H1 (cell line): ENCODE measurements at regions not wholly inside any gene's neighbourhood (a gene's known extent, or its start where the extent isn't known, plus 50 kb on each side); places are given as distances from the start of the nearest gene placed in this dataset.
A peak's percentile ranks its signal among the peaks of the same experiment; 100 is the strongest.

Experiments
- CTCF ChIA-PET: fragments of 300-600 bp; sonication (Branson Sonifier 250); formaldehyde crosslinking; loops from one replicate; lab custom pipeline; 2021; ENCODE audit not compliant: partially characterized antibody; lab: Charles Lee
- POLR2A ChIA-PET: fragments of 300-600 bp; sonication (Branson Sonifier 250); formaldehyde crosslinking; loops from one replicate; lab custom pipeline; 2021; ENCODE audit warnings: inconsistent platforms; ENCODE audit not compliant: partially characterized antibody; lab: Charles Lee
- DNase-seq, 2 experiments: peaks; one replicate each; pipeline versions ENCODE4 v3.0.0 to v3.0.0-alpha.2; 2010 to 2022; ENCODE audit warnings: low spot score in 2 of 2, low read depth in 1 of 2, mixed read lengths in 1 of 2
- FAIRE-seq: peaks from 2 replicates; lab custom pipeline; 2011; peaks lifted over from hg19 to GRCh38; lab: Jason Lieb, UNC
- H2AFZ ChIP-seq: 2 replicates; pipeline ENCODE4 v1.8.1; 2012; ENCODE audit warnings: low read length, inconsistent platforms
- H2AK5ac ChIP-seq: 2 replicates; pipeline ENCODE4 v1.6.1; 2013; ENCODE audit warnings: low read depth, low read length
- H2BK120ac ChIP-seq: replicated peaks from 2 replicates; pipeline ENCODE3; 2013; ENCODE audit warnings: low read depth, low read length, inconsistent platforms
- H2BK12ac ChIP-seq: 2 replicates; pipeline ENCODE4 v1.6.1; 2013; ENCODE audit warnings: low read depth, low read length
- H2BK15ac ChIP-seq: 2 replicates; pipeline ENCODE4 v1.6.1; 2013; ENCODE audit warnings: low read length
- H2BK20ac ChIP-seq: 2 replicates; pipeline ENCODE4 v1.6.1; 2013; ENCODE audit warnings: low read length
- H2BK5ac ChIP-seq: 2 replicates; pipeline ENCODE4 v1.6.1; 2013; ENCODE audit warnings: low read depth, low read length
- H3K14ac ChIP-seq: 2 replicates; pipeline ENCODE4 v1.6.1; 2013; ENCODE audit warnings: inconsistent platforms; ENCODE audit not compliant: insufficient read length
- H3K18ac ChIP-seq: 2 replicates; pipeline ENCODE4 v1.6.1; 2013; ENCODE audit warnings: low read length; ENCODE audit errors: extremely low read depth
- H3K23ac ChIP-seq: 2 replicates; pipeline ENCODE4 v1.6.1; 2013; ENCODE audit warnings: inconsistent platforms; ENCODE audit not compliant: insufficient read length
- H3K23me2 ChIP-seq: 2 replicates; pipeline ENCODE4 v1.6.1; 2013; ENCODE audit warnings: low read depth, low read length
- H3K27ac ChIP-seq: 2 replicates; pipeline ENCODE4 v1.6.1; 2011; ENCODE audit warnings: low read depth, low read length, inconsistent platforms
- H3K27me3 ChIP-seq, 4 experiments: replicated peaks in 1 of 4; 1 replicate in 1 of 4; 2 replicates in 3 of 4; pipeline versions ENCODE4 v1.6.1 to v1.8.1; 2011 to 2013; ENCODE audit warnings: low read length in 3 of 4, mild to moderate bottlenecking in 3 of 4, inconsistent platforms in 2 of 4, mixed read lengths in 2 of 4, moderate library complexity in 1 of 4; ENCODE audit not compliant: control insufficient read depth in 3 of 4, insufficient read depth in 3 of 4; ENCODE audit errors: extremely low read depth in 1 of 4
- H3K36me3 ChIP-seq, 4 experiments: 2 replicates each; pipeline versions ENCODE4 v1.6.1 to v1.8.1; 2011 to 2013; ENCODE audit warnings: mild to moderate bottlenecking in 4 of 4, low read length in 3 of 4, moderate library complexity in 2 of 4, control low read depth in 1 of 4, inconsistent platforms in 1 of 4; ENCODE audit not compliant: insufficient read depth in 4 of 4, control insufficient read depth in 2 of 4
- H3K4ac ChIP-seq: replicated peaks from 2 replicates; pipeline ENCODE3; 2013; ENCODE audit warnings: low read length, low read depth, mixed read lengths, inconsistent platforms; ENCODE audit not compliant: insufficient read length
- H3K4me1 ChIP-seq, 4 experiments: replicated peaks in 1 of 4; 1 replicate in 1 of 4; 2 replicates in 3 of 4; pipeline versions ENCODE4 v1.6.1 to v1.8.1; 2011 to 2013; ENCODE audit warnings: low read length in 3 of 4, inconsistent platforms in 2 of 4, mixed read lengths in 1 of 4; ENCODE audit not compliant: insufficient read depth in 4 of 4, control insufficient read depth in 3 of 4
- H3K4me2 ChIP-seq, 2 experiments: 2 replicates each; pipeline versions ENCODE4 v1.6.1 to v1.8.1; 2011 to 2013; ENCODE audit warnings: low read depth in 2 of 2, low read length in 2 of 2, control low read depth in 1 of 2, inconsistent platforms in 1 of 2, mild to moderate bottlenecking in 1 of 2; ENCODE audit not compliant: insufficient read depth in 1 of 2
- H3K4me3 ChIP-seq, 4 experiments: fragments of 200-600, 300-600 bp in 1 of 4; sonication (generic), shearing (Covaris generic), sonication (Bioruptor Twin) in 1 of 4; 2 replicates each; pipeline versions ENCODE4 v1.5.1 to v1.8.1; 2011 to 2016; ENCODE audit warnings: low read length in 4 of 4, low read depth in 3 of 4, control low read depth in 2 of 4, inconsistent platforms in 2 of 4, mild to moderate bottlenecking in 2 of 4, mixed read lengths in 1 of 4, moderate library complexity in 1 of 4; ENCODE audit not compliant: insufficient read depth in 2 of 4; ENCODE audit errors: extremely low read depth in 1 of 4
- H3K56ac ChIP-seq: replicated peaks from 2 replicates; pipeline ENCODE3; 2013; ENCODE audit warnings: low read depth, mild to moderate bottlenecking, mixed read lengths, low read length, inconsistent platforms; ENCODE audit not compliant: insufficient read length
- H3K79me1 ChIP-seq: 2 replicates; pipeline ENCODE4 v1.6.1; 2013; ENCODE audit warnings: low read depth, low read length, control low read depth
- H3K79me2 ChIP-seq, 2 experiments: 2 replicates each; pipeline versions ENCODE4 v1.6.1 to v1.8.1; 2012 to 2013; ENCODE audit warnings: low read length in 2 of 2, mild to moderate bottlenecking in 2 of 2, inconsistent platforms in 1 of 2; ENCODE audit not compliant: insufficient read depth in 2 of 2, control insufficient read depth in 1 of 2
- H3K9ac ChIP-seq, 4 experiments: replicated peaks in 1 of 4; 1 replicate in 1 of 4; 2 replicates in 3 of 4; pipeline versions ENCODE4 v1.6.1 to v1.8.1; 2011 to 2013; ENCODE audit warnings: low read depth in 3 of 4, low read length in 3 of 4, control low read depth in 2 of 4, mild to moderate bottlenecking in 2 of 4, moderate library complexity in 2 of 4, inconsistent platforms in 1 of 4; ENCODE audit errors: extremely low read depth in 1 of 4
- H3K9me3 ChIP-seq, 2 experiments: 2 replicates each; pipeline versions ENCODE4 v1.6.1 to v1.8.1; 2012 to 2013; ENCODE audit warnings: mild to moderate bottlenecking in 2 of 2, moderate library complexity in 2 of 2, control low read depth in 1 of 2, inconsistent platforms in 1 of 2, low read depth in 1 of 2, low read length in 1 of 2, mixed read lengths in 1 of 2; ENCODE audit not compliant: insufficient read depth in 2 of 2
- H4K20me1 ChIP-seq, 2 experiments: replicated peaks in 1 of 2; 2 replicates each; pipeline versions ENCODE3 to v1.8.1; 2011 to 2013; ENCODE audit warnings: inconsistent platforms in 2 of 2, low read length in 2 of 2, mild to moderate bottlenecking in 1 of 2; ENCODE audit not compliant: insufficient read depth in 2 of 2, control insufficient read depth in 1 of 2
- H4K5ac ChIP-seq: 2 replicates; pipeline ENCODE4 v1.6.1; 2013; ENCODE audit warnings: low read length, low read depth, mixed read lengths, inconsistent platforms; ENCODE audit not compliant: insufficient read length
- H4K8ac ChIP-seq: 2 replicates; pipeline ENCODE4 v1.8.0; 2013; ENCODE audit warnings: mild to moderate bottlenecking, moderate library complexity, low read length, inconsistent platforms; ENCODE audit not compliant: insufficient read depth; ENCODE audit errors: extremely low read depth
- H4K91ac ChIP-seq: replicated peaks from 2 replicates; pipeline ENCODE3; 2013; ENCODE audit warnings: low read length, mixed read lengths, inconsistent platforms; ENCODE audit not compliant: insufficient read length
- BACH1 ChIP-seq: IDR thresholded peaks from 2 replicates; pipeline ENCODE4 v1.6.1; 2012; ENCODE audit warnings: low read length, improper control_type of control experiment
- CEBPB ChIP-seq: IDR thresholded peaks from 2 replicates; pipeline ENCODE4 v1.6.1; 2012; ENCODE audit warnings: low read depth, low read length
- EGR1 ChIP-seq: IDR thresholded peaks from 2 replicates; pipeline ENCODE4 v1.6.1; 2011; ENCODE audit warnings: low read depth, low read length, borderline replicate concordance
- JUND ChIP-seq: IDR thresholded peaks from 2 replicates; pipeline ENCODE4 v1.6.1; 2011; ENCODE audit warnings: mild to moderate bottlenecking, improper control_type of control experiment, low read length
- KDM1A ChIP-seq: fragments of 200-600, 300-600 bp; sonication (generic); IDR thresholded peaks from 2 replicates; pipeline ENCODE4 v1.7.1; 2016; ENCODE audit warnings: mild to moderate bottlenecking, low read length, borderline replicate concordance
- PHF8 ChIP-seq: fragments of 200-600 bp; sonication (generic); conservative IDR thresholded peaks from 2 replicates; pipeline ENCODE4 v1.7.1; 2012; ENCODE audit warnings: low read depth, mild to moderate bottlenecking, inconsistent platforms, low read length, moderate library complexity
- RAD21 ChIP-seq, 2 experiments: IDR thresholded peaks in 1 of 2; conservative IDR thresholded peaks in 1 of 2; 2 replicates each; pipeline ENCODE4 v1.6.1; 2011; ENCODE audit warnings: low read depth in 2 of 2, low read length in 2 of 2, improper control_type of control experiment in 1 of 2, inconsistent platforms in 1 of 2, mild to moderate bottlenecking in 1 of 2, moderate library complexity in 1 of 2
- TAF1 ChIP-seq: IDR thresholded peaks from 2 replicates; pipeline ENCODE4 v1.6.1; 2011; ENCODE audit warnings: mild to moderate bottlenecking, low read depth, low read length
- TEAD4 ChIP-seq: IDR thresholded peaks from 2 replicates; pipeline ENCODE4 v1.6.1; 2012; ENCODE audit warnings: low read depth, low read length, inconsistent platforms, mixed read lengths
- YY1 ChIP-seq: IDR thresholded peaks from 2 replicates; pipeline ENCODE4 v1.6.1; 2011; ENCODE audit warnings: low read depth, mild to moderate bottlenecking, low read length
- WGBS, 2 experiments: shearing (Covaris generic) in 1 of 2; methylation state at CpG; one replicate each; pipeline versions ENCODE4 v1.1.6 to v1.1.7; 2013 to 2015; ENCODE audit warnings: low lambda C conversion rate in 2 of 2, mixed read lengths in 2 of 2, inconsistent platforms in 1 of 2, low coverage in 1 of 2, missing lambda C conversion rate in 1 of 2; ENCODE audit not compliant: insufficient replicate concordance in 2 of 2, insufficient coverage in 1 of 2, insufficient read length in 1 of 2; ENCODE audit errors: extremely low coverage in 1 of 2, missing lambda C conversion rate in 1 of 2; 5-methylcytosine and 5-hydroxymethylcytosine counted together
- TF ChIP-seq, protein P1 (sequence below), 3 experiments: IDR thresholded peaks; 1 replicate in 2 of 3; 2 replicates in 1 of 3; pipeline versions ENCODE4 v1.5.1 to v1.6.1; 2011; ENCODE audit warnings: low read length in 3 of 3, mild to moderate bottlenecking in 3 of 3, inconsistent platforms in 2 of 3, low read depth in 1 of 3, moderate library complexity in 1 of 3; ENCODE audit not compliant: insufficient read depth in 1 of 3; ENCODE audit errors: control extremely low read depth in 1 of 3

DNA sequence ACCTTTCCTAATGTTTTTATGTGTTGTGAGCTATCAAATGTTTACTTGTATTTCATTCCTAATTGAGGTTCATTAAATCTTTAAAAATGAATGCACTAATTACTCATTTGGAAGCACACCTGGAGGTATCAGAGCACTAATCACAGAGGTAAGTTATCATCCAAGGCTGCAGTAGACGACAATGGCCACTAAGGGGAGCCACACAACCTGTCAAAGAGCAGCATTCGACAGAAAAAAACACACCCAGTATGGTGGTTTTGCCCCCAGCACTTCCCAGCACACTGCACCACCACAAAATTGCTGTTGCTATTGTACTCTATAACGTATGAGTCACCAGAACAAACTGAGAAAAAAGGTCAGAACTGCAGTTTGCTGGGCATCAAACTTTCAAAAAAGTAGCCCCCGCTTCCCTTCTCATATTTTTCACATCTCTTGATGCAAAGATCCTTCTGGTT is 205.9 kb upstream of the IGF1R start:
- H2BK20ac ChIP-seq, result no peak overlapping the region
- no peak overlapping the region for H3K27ac ChIP-seq
- H3K79me1 ChIP-seq, result no peaks in the 10 kb centered on the region
- H4K91ac ChIP-seq, result no peak overlapping the region
- no peaks in the 10 kb centered on the region; a peak in 1 of 7 replicates for H3K27me3 ChIP-seq
- no peak overlapping the region for H3K4me2 ChIP-seq
- FAIRE-seq, result peak; percentile 95
- no peaks in the 10 kb centered on the region for H3K36me3 ChIP-seq
- no peak overlapping the region for H2AFZ ChIP-seq
- H4K20me1 ChIP-seq, result peaks cover 0 to 2% of the 10 kb centered on the region in 2 experiments
- H3K4ac ChIP-seq, result no peak overlapping the region
- TF ChIP-seq BACH1 (no peak), JUND (peak; percentile 44; the same call in 1 of the 2 replicates), YY1 (peak; percentile 74; the same call in 1 of the 2 replicates), KDM1A (no peak), RAD21 (IDR thresholded peaks at IDR 0.05 in 1 of 2, conservative IDR thresholded peaks at IDR 0.05 in 1 of 2; ENCODE audit: low read depth in 2 of 2, low read length in 2 of 2) (peak; percentile 93 to 95), EGR1 (no peak), PHF8 (no peak), TEAD4 (no peak), CEBPB (no peak), TAF1 (no peak)
- TF ChIP-seq, protein P1, sequence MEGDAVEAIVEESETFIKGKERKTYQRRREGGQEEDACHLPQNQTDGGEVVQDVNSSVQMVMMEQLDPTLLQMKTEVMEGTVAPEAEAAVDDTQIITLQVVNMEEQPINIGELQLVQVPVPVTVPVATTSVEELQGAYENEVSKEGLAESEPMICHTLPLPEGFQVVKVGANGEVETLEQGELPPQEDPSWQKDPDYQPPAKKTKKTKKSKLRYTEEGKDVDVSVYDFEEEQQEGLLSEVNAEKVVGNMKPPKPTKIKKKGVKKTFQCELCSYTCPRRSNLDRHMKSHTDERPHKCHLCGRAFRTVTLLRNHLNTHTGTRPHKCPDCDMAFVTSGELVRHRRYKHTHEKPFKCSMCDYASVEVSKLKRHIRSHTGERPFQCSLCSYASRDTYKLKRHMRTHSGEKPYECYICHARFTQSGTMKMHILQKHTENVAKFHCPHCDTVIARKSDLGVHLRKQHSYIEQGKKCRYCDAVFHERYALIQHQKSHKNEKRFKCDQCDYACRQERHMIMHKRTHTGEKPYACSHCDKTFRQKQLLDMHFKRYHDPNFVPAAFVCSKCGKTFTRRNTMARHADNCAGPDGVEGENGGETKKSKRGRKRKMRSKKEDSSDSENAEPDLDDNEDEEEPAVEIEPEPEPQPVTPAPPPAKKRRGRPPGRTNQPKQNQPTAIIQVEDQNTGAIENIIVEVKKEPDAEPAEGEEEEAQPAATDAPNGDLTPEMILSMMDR (IDR thresholded peaks at IDR 0.05; ENCODE audit: control extremely low read depth in 1 of 3, insufficient read depth in 1 of 3, low read depth in 1 of 3, low read length in 3 of 3), result peak; percentile 58 to 88 (median 81)
- no peak overlapping the region for H2AK5ac ChIP-seq
- peaks cover 7 to 14% of the 10 kb centered on the region in 2 experiments; a peak in 3 of 4 replicates for H3K9me3 ChIP-seq
- H2BK12ac ChIP-seq, result no peak overlapping the region
- no peak overlapping the region for H4K5ac ChIP-seq
- no peak overlapping the region for H3K56ac ChIP-seq
- no peak overlapping the region for H3K14ac ChIP-seq
- no peak overlapping the region for H2BK15ac ChIP-seq
- no peak overlapping the region for H3K4me3 ChIP-seq
- no peak overlapping the region for H3K23ac ChIP-seq
- WGBS, 2 experiments, result 17% methylated on average over 4 of the region's 4 CpGs; no CpG with 5 or more reads in 1 of the 2 experiments
- no peak overlapping the region for H3K9ac ChIP-seq
- H2BK5ac ChIP-seq, result no peak overlapping the region
- ChIA-PET POLR2A (no interaction called here), CTCF (interaction anchor here (0.6 to 7.1 kb wide), 31 partner anchors 9 to 770 kb away, joined by 3 to 66 read pairs (median 3); no protein-coding TSS in a partner anchor)
- H3K79me2 ChIP-seq, result no peaks in the 10 kb centered on the region
- H4K8ac ChIP-seq, result no peak overlapping the region
- H3K4me1 ChIP-seq, result no peaks in the 10 kb centered on the region
- no peak overlapping the region for H3K18ac ChIP-seq
- H2BK120ac ChIP-seq, result no peak overlapping the region
- H3K23me2 ChIP-seq, result peaks cover 7% of the 10 kb centered on the region; the same call in 1 of the 2 replicates
- peak; percentile 25 to 80 for DNase-seq
